GM19467 (cell line): ENCODE measurements at regions not wholly inside any gene's neighbourhood (a gene's known extent, or its start where the extent isn't known, plus 50 kb on each side); places are given as distances from the start of the nearest gene placed in this dataset.
"Not testable (repeated sequence)": the region's sequence is repeated elsewhere in the genome, so short reads cannot be mapped to it uniquely, and the experiment has no call there.

Experiments
- ATAC-seq: cut with Tn5 transposase; IDR thresholded peaks from one replicate; pipeline ENCODE4 v1.9.1; 2021; ENCODE audit warnings: mild to moderate bottlenecking, moderate library complexity; ENCODE audit not compliant: unreplicated experiment

DNA sequence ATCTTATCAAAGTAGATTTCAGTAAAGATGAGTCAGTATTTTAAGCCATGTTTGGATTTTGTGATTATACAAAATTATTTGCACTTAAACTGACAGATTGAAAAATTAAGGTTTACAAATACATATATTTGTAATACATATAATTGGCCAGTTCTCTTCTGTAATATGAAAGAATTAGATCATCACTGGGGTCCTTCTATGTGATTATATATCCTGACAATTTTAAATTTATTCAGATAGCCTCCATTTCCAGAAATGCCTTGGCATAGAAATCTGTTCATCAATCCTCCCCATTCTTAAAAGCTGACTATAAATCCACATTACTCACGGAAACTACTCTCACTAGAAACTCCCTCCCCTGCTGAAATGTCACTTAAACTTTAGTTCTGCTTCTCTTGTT, 280.4 kb upstream of the ANXA10 start:
- ATAC-seq = no peak

- no peak for ATAC-seq
Observed at GRCh38 chr4:167826281-167826680, 266.1 kb upstream of the ANXA10 start.

DNA sequence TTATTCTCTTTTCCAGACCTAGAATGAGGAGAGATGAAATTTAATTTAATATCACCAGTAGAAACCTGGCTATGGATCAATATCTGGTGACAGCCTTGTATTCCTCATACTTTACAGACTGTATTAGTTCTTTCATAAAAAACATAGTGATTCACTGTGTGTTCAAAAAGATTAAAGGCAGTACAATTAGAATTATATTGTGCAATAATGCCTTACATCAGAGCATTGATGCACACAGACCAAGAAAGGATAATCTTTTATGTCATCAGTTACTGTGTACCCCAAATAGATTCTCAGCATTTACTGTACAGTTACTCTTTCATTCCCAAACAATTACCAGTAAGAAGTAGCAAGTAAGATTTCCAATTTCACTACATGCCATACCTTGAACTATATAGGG, 260.5 kb upstream of the ANXA10 start:
- ATAC-seq = no peak

- no peak for ATAC-seq
Observed at GRCh38 chr4:167838686-167839085, 253.7 kb upstream of the ANXA10 start.

DNA sequence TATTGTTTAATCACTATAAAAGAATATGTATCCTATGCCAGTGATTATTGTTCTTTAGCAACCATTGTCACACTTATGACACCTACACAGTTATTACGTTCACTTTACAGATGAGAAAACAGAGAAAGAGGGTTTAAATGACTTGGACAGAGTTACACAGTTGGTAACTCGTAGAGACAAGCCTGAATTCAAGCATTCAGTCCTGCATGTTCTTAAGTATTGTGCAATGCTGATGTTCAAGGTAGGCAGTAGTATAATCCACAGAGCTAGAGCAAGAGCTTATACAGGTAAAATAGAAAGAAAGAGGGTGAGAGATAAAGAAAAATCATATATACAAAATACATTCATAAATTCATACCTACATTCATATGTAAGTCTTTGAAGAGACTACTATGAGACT, 249.8 kb upstream of the ANXA10 start:
- ATAC-seq = no peak

DNA sequence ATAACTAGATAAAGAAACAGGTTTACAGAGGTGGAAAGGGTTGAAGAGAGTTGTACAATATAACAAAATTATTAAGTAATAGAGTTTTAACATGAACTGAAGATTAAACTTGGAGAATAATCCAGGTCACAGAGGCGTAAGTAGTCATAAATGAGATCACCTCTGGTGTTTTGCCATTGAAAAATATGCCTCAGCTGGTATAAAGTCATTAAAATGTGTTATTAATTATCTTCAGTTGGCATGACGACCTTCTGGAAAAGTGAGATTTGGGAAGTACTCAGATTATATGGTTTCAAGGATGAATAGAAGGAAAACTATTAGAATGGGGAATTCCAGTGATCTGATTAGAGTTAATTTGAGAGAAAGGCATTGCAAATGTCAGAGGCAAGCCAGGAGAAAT, 237.5 kb upstream of the ANXA10 start:
- no peak for ATAC-seq

DNA sequence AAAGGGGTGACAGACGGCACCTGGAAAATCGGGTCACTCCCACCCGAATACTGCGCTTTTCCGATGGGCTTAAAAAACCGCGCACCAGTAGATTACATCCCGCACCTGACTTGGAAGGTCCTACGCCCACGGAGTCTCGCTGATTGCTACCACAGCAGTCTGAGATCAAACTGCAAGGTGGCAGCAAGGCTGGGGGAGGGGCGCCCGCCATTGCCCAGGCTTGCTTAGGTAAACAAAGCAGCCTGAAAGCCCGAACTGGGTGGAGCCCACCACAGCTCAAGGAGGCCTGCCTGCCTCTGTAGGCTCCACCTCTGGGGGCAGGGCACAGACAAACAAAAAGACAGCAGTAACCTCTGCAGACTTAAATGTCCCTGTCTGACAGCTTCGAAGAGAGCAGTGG, 234.2 kb upstream of the ANXA10 start:
- ATAC-seq = not testable (repeated sequence)

DNA sequence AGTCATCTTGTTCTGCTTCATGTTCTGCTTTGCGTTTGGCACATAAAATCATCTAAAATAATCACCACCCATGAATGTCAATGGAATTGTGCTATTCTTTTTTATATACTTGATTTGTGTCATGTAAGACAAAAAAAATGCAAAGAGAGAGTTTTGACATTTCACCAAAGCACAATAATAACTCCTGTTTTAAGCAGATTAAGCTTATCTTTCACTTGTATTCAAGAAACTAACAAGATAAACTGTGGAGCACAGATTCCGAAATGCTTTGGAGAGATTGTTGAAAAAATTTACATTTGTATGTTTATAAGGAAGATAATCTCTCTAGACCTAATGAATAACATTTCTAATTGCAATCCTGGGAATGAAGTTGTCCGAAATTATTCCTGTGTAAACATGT, 225.1 kb upstream of the ANXA10 start:
- no peak for ATAC-seq

DNA sequence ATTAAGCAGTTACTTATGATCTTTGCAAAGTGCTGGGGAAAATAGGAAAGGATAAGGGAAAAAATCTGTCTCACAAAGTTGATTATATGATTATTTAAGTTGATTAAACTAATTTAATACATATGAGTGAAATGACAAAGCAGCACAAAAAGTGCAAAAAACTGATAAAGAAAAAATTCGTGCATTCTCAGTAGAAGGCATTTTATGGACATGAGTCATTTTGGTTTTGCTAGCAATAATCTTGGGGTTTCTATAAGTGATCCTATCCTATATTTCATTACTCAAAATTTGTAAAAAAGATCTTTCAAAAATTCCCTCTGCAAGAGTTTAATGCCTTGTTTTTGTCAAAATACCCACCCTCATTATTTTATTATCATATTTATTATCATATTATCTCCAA, 224.2 kb upstream of the ANXA10 start:
- ATAC-seq = no peak

DNA sequence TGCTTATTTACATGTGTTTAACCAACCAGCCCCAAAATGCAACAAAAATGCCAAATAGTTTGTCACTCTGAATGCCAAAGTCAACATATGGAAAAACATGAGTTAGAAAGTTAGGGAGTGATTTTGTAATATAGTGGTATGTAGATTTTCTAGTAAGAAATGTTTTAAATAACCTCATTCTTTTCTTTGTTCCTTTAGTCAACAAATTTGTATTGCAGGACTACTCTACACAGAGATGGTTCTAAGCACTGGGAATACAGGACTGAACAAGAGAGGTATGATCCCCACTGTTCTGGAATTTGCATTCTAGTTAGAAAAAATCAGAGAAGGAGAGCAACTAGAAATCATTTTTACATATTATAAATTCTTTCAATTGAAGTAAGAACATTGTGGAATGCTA, 218.8 kb upstream of the ANXA10 start:
- ATAC-seq = no peak

DNA sequence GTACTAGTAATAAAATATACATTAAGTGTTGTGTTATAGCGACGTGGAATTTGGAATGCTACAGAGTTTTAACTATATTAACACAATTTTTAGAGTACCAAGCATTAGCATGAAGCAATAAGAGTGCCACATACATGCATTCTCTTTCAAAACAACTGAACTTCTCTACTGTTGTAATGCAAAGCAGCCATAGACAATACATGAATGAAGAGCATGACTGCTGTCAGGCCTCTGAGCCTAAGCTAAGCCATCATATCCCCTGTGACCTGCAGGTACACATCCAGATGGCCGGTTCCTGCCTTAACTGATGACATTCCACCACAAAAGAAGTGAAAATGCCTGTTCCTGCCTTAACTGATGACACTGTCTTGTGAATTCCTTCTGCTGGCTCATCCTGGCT, 216.2 kb upstream of the ANXA10 start:
- ATAC-seq = not testable (repeated sequence)

DNA sequence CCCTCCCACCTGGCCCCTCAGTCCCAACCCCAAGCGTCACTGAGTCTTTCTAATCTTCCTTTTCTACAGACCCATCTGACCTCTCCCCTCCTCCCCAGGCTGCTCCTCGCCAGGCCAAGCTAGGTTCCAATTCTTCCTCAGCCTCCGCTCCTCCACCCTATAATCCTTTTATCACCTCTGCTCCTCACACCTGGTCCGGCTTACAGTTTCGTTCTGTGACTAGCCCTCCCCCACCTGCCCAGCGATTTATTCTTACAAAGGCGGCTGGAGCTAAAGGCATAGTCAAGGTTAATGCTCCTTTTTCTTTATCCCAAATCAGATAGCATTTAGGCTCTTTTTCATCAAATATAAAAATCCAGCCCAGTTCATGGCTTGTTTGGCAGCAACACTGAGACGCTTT, 214.5 kb upstream of the ANXA10 start:
- not testable (repeated sequence) for ATAC-seq

DNA sequence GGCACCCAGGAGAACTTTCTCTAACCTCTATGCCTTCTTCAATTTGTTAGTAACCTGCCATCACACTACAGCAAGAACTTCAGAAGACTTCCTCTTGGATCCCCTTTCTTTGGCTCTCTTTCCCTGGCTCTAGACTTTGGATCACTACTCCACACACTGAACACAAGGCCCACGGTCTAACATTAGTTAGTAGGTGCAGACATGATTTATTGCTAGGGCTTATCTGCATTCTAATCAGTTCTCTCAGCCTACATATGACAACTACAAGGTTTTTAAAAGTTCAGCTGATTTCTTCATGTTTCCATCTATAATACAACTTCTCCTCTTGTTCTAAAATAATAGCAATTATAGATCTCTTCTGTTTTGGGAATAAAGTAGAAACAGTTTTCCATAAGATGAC, 209.1 kb upstream of the ANXA10 start:
- no peak for ATAC-seq

GRCh38 chr4:167885071-167885470, 207.3 kb upstream of the ANXA10 start:
- no peak for ATAC-seq

- no peak for ATAC-seq
Observed at GRCh38 chr4:167885872-167886271, 206.5 kb upstream of the ANXA10 start.

- no peak for ATAC-seq
Observed at GRCh38 chr4:167887726-167888125, 204.6 kb upstream of the ANXA10 start.

DNA sequence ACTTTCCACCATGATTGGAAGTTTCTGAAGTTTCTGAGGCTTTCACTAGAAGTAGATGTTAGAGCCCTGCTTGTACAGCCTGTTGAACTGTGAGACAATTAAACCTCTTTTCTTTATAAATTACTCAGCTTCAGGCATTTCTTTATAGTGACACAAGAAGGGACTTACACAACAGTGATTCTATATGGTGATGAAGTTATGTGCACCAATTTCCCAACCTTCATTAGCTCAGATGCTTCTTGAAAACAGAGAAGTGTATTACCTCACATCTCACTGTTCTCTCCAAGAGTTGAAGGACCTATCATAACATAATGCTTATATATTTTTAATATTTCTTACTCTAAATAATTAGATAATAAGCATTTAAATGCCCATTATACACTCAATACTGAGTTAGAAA, 202.1 kb upstream of the ANXA10 start:
- ATAC-seq = no peak

DNA sequence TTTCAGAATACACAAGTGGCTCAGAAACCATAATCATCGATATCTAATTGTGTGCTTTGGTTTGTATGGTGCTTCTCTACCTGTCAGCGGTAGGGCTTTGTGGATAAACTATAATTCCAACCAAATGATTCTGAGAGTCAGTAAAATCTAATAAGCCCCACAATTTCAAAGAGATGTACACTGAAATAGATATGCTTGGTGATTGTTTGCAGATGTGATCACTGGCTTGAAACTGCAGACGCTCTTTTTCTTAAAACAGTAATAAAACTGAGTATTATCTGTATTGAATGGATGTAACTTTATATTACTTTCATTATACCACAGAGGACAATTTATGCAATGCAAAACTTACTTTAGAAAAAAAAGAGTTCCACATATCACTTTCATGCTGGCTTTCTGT, 198.8 kb upstream of the ANXA10 start:
- no peak for ATAC-seq

DNA sequence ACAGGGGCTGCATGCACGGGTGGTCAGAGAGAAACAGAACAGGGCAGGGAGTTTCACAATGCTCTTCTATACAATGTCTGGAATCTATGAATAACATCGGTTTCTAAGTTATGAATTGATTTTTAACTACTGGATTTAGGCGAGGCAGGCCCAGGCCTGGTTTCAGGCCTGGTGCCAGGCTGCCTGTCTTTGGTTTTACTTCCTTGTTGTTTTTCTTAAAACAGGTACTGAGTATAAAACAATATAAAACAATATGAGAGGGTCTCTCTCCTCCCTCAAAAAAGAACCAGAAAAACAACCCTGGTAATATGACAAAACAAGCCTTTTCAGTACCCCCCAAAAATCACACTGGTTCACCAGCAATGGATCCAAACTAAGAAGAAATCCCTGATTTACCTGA, 196.1 kb upstream of the ANXA10 start:
- ATAC-seq = not testable (repeated sequence)

GRCh38 chr4:167897116-167897515, 195.2 kb upstream of the ANXA10 start:
- ATAC-seq = no peak

DNA sequence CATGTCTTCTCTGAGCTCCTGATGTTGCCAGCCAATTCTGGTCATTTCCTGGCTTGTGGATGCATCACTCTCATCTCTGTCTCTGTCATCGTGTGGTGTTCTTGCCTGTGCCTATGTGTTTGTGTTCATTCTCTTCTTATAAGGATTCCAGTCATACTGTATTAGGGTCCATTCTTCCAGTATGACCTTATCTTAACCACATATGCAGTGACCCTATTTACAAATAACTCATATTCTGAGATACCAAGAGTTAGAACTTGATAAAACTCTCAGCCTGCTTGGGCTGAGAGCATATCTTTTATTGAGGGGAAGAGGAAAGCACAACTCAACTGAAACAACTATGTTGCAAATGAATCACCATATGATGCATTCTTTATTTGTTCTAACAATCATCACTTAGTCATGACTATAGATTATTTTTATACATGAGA, 189.0 kb upstream of the ANXA10 start:
- no peak for ATAC-seq

DNA sequence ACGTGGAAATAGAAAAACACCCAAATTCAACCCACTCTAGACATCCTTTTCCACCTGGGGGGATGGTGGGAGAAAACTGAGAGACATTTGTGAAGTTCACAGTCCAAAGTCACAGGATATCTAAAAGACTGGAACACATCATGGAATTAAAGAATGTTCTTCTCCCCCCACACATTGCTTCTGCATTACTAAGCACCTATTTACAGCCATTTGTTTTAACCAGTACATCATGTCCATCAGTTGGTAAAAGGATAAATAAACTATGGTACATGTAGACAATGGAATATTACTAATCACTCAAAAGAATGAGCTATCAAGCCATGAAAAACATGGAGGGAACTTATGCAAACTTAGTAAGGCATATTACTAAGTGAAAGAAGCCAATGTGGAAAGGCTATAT, 185.5 kb upstream of the ANXA10 start:
- ATAC-seq = no peak

GRCh38 chr4:167908816-167909215, 183.5 kb upstream of the ANXA10 start:
- ATAC-seq = no peak

- not testable (repeated sequence) for ATAC-seq
Observed at GRCh38 chr4:167912535-167912934, 179.8 kb upstream of the ANXA10 start.
